ENCODE measurements at regions not wholly inside any gene's neighbourhood (a gene's known extent, or its start where the extent isn't known, plus 50 kb on each side); places are given as distances from the start of the nearest gene placed in this dataset.

- no peak for TF ChIP-seq YY1 (IDR thresholded peaks at IDR 0.05; ENCODE audit: borderline replicate concordance in 1 of 3, control insufficient read depth in 1 of 3, extremely low read depth in 1 of 3, insufficient read depth in 3 of 3, insufficient read length in 1 of 3, insufficient replicate concordance in 2 of 3, low read depth in 1 of 3, low read length in 2 of 3)
- TF ChIP-seq ZFP30 (CRISPR knock-in tag; IDR thresholded peaks at IDR 0.05; ENCODE audit: borderline replicate concordance), result no peak
These were observed 735.6 kb downstream of the GLUD2 start for GRCh38 chrX:121782976-121783375.

Measured in K562 (cell line).